A172 (cell line): ENCODE measurements at regions not wholly inside any gene's neighbourhood (a gene's known extent, or its start where the extent isn't known, plus 50 kb on each side); places are given as distances from the start of the nearest gene placed in this dataset.
A peak's percentile ranks its signal among the peaks of the same experiment; 100 is the strongest.
"Not testable (repeated sequence)": the region's sequence is repeated elsewhere in the genome, so short reads cannot be mapped to it uniquely, and the experiment has no call there.

Source experiments
- DNase-seq: peaks from one replicate; pipeline ENCODE4 v3.0.0-alpha.2; 2015; ENCODE audit warnings: low spot score

- DNase-seq = no peak
Measured at GRCh38 chr14:81955123-81955522, 421.5 kb upstream of the SEL1L start.

DNA sequence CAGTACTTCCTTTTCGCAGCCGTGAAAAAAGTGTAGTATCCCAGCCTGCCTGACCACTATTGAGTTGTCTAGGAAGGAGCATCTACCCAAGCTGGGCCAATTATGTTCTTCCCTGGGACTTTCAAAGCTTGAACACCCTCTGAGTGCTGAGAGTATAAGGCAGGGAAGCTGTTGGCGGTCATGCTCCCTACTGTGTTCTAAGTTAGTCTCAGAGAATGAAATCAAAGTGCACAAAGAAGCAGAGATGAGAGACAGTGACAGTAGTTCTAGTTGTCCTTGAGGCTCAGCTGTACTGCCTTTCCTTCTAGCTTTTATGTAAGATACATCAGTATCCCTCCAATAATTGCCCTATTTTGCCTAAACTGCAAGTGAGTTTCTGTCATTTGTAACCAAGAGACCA lies 427.1 kb upstream of the SEL1L start:
- DNase-seq = no peak

DNA sequence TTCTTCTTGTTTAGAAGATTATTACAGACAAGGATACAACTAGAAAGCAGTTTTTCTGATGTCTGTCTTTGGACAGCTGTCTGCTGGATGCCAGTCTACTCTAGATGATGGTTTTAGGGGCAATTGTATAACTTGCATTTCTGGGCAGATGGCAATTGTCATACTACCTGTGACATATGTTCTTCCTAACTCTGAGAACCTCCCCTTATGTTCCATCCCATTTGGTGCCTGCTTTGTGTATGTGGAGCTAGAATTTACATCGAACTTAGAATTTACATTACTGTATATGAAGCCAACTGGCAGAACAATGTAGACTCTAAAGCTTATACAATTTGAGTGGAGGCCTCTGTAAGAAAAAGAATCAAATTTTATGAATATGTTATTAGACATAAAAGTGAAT lies 430.2 kb upstream of the SEL1L start:
- no peak for DNase-seq

DNA sequence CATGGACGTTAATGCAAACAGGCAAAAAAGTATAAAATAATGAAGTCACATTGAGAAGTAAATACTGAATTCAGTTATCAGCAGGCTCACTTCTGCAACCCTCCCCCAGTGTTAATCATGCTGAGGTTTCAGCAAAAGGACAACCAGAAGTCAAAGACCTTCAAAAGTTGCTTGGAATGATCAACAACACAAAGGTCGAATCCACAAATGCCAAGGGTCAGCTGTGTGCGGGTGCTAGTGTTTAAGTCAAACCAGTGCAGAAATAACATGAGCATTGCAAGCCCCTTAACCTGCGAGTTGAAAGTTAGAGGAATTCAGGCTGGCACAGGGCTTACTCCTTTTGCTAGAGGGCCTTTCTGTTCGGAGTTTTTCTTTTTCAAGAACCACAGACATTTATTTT lies 436.7 kb upstream of the SEL1L start:
- no peak for DNase-seq

DNA sequence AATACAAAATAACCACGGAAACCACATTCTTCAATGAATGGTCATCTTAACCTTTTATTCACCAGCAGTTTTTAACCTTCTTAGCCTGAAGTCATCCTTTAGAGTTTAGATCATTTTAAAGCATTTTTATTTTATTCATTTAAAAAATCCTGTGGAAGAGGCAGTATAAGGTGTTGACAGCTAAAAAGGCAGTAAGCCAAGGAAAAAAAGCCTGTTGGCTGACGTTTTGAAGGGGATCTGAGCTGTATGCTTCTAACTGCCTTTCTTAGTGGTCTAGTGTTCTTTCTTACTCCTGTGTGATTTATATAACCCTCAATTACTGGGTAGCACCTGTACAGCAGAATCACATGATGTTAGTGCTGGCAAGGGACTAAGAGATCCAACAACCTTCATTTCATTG lies 438.3 kb upstream of the SEL1L start:
- DNase-seq = no peak

- DNase-seq = no peak
Measured at GRCh38 chr14:81972601-81973000, 438.9 kb upstream of the SEL1L start.

- DNase-seq = no peak
Measured at GRCh38 chr14:81974543-81974942, 440.9 kb upstream of the SEL1L start.

GRCh38 chr14:81980601-81981306 lies 447.1 kb upstream of the SEL1L start:
- DNase-seq = no peak

- no peak for DNase-seq
Measured at GRCh38 chr14:81981307-81981675, 447.6 kb upstream of the SEL1L start.

DNA sequence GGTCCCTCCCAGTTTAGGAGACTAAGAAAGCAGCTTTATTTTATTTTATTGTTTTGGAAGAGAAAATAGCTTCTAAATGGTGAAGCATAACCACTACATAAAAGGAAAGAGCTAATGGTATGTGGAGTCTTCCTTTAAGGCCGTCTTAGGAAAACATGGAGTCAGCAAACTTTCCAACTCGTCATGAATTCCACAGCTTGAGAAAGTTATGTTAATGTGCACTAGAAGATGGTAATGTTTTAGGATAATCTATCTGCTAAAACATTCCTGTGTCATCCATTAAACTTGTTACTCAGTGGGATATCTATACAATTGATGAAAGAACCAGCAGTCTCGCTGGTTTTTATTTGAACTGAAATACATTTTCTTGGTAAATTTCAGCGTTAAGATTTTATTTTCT lies 448.4 kb upstream of the SEL1L start:
- no peak for DNase-seq

GRCh38 chr14:81986005-81986404 lies 452.4 kb upstream of the SEL1L start:
- no peak for DNase-seq

DNA sequence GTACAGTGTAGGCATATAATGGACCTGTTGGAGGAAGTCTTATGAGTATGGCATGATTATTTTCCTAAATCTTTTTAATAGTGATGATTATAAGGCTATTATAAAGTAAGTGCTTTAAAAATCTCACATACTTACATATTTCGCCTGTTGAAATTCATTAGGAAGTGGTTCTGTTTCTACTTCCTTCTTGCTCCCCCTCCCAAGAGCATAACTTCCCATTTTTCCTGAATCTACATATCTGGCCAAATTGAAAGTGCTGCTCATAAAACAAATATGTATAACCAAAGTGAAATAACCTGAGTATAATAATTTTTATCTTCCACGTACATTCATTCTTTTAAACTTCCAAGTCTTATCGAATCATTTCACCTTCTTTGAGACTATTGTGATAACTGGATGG lies 455.6 kb upstream of the SEL1L start:
- no peak for DNase-seq

DNA sequence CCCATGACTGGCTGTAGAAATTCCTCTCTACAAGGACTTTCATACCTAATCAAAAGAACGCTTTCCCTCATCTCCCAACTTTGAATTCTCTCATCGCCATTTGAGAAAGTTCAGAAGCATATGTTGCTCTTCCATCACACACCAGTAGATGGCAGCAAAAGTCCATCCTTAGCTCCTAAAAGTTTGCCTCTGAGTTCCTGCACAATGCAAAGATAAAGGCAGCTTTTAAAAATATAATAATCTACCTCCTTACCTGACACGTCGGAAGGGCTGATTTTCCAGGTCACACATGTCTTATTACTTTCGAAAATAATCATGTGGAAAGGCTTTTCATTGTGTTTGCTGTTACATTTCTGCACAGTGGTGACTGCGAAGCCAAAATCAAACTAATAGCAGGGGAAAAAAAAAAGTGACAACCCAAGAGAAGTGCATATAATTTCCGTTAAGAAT lies 456.7 kb upstream of the SEL1L start:
- peak; percentile 10 for DNase-seq

GRCh38 chr14:81991998-81992397 lies 458.3 kb upstream of the SEL1L start:
- DNase-seq = no peak

DNA sequence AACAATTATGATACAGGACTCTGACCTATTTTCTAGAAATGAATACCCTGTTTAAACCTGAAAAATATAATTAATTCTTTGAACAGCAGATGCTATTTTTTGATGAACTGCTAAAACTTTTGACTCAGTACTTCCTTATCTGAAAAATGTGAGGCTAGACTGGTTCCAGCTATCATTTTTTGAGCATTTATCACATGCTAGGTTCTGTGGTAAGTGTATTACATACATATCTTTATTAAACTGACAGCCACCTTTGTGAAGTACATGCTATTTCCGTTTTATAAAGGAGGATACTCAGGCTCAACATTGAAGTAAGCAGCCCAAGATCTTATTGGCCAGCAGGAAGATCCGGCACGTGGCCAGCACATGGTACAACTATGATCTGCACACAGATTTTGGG lies 459.8 kb upstream of the SEL1L start:
- DNase-seq = no peak

DNA sequence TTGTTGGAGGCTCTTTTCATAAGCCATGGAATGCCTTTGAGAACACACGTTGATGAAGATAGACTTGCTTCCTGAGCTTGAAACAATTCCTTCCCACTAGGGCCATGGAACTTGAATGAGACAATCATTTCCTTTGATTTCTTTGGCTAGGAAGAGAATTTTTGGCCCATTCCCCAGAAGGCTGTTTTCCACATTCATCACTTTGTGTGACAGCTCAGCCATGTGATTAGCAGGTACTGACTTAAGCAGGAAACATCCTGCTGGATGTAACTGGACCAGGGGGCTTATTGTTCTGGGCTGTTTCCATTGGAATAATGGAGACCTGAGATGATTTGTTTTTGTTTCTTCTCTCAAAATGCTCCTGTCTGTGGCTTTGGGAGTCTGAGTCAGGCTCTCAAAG lies 469.8 kb upstream of the SEL1L start:
- no peak for DNase-seq

DNA sequence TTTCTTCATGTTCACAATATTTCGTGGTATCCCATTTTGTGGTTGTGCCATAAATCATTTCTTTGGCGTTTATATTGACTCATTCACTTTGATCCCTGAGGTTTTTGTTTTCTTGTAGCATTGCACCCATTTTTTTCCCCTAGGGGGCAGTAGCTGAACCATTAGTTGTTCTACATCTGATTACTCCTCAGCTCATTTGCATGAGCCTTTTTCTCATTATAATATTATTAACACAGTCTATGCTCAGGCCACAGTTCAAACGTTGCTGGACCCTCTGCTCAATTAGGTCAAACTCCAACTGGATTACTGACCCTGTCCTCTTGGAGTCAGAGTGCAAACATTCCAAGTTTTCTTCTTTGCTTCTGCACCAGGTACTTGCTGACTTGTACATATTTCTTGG lies 475.4 kb upstream of the SEL1L start:
- DNase-seq = no peak

DNA sequence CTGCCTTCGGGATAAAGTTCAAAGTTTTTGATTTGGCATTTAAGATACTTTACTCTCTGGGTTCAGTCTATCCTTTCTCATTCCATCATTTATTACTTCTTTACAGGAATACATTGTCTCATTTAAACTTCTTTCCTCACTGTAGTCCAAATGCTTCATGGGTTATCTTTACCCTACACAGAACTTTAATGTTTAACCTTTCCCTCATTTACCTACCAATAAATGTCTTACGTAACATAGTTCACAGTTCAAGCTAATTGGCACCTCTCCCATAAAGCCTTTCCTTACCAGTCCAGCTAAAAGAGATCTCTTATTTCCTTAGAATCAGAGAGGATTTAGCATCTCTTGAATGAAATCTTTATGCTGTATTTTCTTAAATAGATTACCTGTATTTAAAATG lies 476.3 kb upstream of the SEL1L start:
- no peak for DNase-seq

- DNase-seq = no peak
Measured at GRCh38 chr14:82011460-82011859, 477.8 kb upstream of the SEL1L start.

DNA sequence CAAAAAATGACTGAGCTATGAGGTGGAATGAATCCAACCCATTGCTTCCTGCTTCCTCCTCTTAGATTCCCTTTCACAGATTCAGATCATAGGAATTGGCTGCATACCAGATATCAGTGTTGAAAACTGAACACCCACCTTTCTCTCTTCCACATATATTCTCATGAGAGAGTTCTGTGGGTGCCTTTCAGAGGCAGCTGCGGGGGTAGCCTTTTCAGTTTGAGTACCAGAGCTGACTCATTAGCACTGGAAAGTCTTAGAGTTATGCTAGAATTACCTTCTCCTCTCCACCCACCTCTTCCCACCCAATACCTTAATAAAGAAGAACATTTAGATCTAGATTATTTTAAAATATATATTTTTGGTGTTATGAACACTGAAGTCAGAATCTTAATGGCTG lies 495.4 kb upstream of the SEL1L start:
- DNase-seq = no peak

DNA sequence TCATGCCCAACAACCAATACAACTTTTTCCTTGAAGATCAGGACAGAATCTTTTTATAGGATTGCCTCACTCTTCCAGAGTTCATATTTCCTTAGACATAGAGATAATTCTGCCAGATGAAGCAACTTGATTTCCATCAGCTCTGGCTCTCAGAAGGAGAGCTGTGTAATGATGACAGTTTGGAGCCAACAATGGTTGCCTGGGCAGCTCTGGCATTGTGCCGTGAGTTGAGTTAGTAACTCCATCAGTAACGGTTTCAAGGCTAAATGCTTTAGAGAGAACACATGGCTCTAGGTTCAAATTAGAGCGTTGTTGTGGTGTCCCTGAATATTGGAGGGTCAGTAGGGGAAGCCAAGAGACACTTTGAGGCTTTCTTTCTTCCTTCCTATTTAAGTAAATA lies 501.7 kb upstream of the SEL1L start:
- no peak for DNase-seq

DNA sequence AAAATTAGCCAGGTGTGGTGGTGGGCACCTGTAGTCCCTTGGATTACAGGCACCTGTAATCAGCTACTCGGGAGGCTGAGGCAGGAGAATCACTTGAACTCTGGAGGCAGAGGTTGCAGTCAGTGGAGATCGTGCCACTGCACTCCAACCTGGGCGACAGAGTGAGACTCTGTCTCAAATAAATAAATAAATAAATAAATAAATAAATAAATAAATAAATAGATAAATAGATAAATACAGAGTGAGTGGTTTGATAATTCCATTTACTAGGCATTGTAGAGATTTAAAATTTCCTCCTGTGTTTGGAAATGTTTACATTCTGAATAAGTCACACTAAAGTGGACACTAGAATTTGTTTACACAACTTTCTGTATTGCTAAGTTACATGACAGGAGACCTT lies 504.4 kb upstream of the SEL1L start:
- DNase-seq = not testable (repeated sequence)

DNA sequence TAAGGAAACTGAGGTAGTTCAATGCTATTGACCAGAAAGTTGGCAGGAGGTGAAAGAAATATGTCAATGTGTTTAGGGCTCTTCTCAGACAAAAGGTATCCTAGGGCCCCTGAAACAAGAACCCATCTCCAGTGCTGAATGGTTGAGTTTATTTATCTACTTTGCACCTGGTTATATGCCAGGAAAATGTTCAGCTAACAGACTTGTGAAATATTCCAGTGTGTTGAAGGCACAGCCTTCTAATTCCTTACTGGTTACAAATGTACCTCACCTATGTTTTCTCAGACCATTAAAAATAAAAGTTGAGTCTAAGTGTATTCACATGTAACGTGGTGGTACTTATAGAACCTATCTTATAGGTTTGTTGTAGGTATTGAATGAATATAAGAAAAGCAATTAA lies 511.7 kb upstream of the SEL1L start:
- no peak for DNase-seq

- DNase-seq = no peak
Measured at GRCh38 chr14:82046512-82047226, 513.0 kb upstream of the SEL1L start.
